Naive B cell (primary cell): ENCODE measurements at regions not wholly inside any gene's neighbourhood (a gene's known extent, or its start where the extent isn't known, plus 50 kb on each side); places are given as distances from the start of the nearest gene placed in this dataset.

Experiments used
- ATAC-seq, 2 donors: fragments of 150-1000 bp; cut with Tn5 transposase; 2 replicates each; pipeline ENCODE4 v1.10.0; 2021; ENCODE audit warnings: low read depth in 2 of 2, mild to moderate bottlenecking in 2 of 2, moderate library complexity in 2 of 2
- DNase-seq: peaks from one replicate; pipeline ENCODE4 v3.0.0; 2022
- H3K27ac Mint-ChIP-seq, 6 donors: one replicate each; pipeline ENCODE4 v1.8.0; 2020 to 2022; ENCODE audit warnings: mild to moderate bottlenecking in 6 of 6, mixed read lengths in 6 of 6, moderate library complexity in 5 of 6, inconsistent platforms in 2 of 6
- H3K27me3 Mint-ChIP-seq, 3 donors: one replicate each; pipeline ENCODE4 v1.8.0; 2021 to 2022; ENCODE audit warnings: mixed read lengths in 3 of 3, mild to moderate bottlenecking in 1 of 3
- H3K36me3 Mint-ChIP-seq, 2 donors: one replicate each; pipeline ENCODE4 v1.8.0; 2020 to 2022; ENCODE audit warnings: mixed read lengths in 2 of 2, inconsistent platforms in 1 of 2, mild to moderate bottlenecking in 1 of 2
- H3K4me1 Mint-ChIP-seq, 3 donors: one replicate each; pipeline ENCODE4 v1.8.0; 2020 to 2022; ENCODE audit warnings: mixed read lengths in 3 of 3, inconsistent platforms in 1 of 3, mild to moderate bottlenecking in 1 of 3, moderate library complexity in 1 of 3
- H3K4me3 Mint-ChIP-seq, 8 donors: one replicate each; pipeline ENCODE4 v1.8.0; 2020 to 2022; ENCODE audit warnings: mild to moderate bottlenecking in 8 of 8, mixed read lengths in 8 of 8, moderate library complexity in 8 of 8, inconsistent platforms in 2 of 8
- H3K9me3 Mint-ChIP-seq, 7 donors: one replicate each; pipeline ENCODE4 v1.8.0; 2020 to 2022; ENCODE audit warnings: mixed read lengths in 7 of 7, mild to moderate bottlenecking in 5 of 7, inconsistent platforms in 2 of 7, moderate library complexity in 1 of 7

DNA sequence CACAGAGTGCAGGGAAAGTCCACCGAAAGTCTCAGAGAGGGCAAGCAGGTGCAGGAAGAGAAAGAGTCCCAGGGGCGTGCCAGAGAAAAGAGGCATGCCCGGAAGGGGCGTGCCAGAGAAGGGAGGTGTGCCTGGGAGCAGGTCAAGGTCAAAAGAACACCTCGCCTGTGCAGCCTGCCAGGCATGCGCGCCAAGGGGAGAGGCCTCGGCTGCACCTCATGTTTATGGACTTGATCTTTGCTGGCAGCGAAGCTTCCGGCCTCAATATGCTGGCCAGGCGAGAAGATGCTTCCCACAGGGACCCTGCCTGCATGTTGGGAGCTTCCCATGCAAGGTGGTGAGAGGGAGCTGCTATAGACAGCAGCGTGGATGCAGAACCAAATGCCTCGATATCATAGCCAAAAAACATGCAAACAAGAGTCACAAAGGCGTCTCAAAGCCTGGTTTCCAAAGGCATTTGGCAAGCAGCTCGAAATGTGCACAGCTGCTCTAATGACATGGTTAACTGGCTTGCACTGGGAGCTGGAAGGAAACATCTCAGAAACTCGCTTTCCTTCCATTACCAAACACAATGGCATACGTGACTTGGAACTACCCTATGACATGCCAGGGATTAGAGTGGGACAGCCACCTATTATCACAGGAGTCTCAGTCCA lies 192.5 kb upstream of the PPP2R2D start:
- ATAC-seq (no peak), DNase-seq (no peak)
- Mint-ChIP-seq H3K9me3 (peaks cover 2 to 17% (median 11%) of the 10 kb centered on the region in 7 donors), H3K4me3 (no peak overlapping the region), H3K4me1 (peaks cover 0 to 5% (median 0%) of the 10 kb centered on the region in 3 donors), H3K36me3 (peaks cover 10 to 14% of the 10 kb centered on the region in 2 donors), H3K27me3 (peaks cover 20 to 29% (median 27%) of the 10 kb centered on the region in 3 donors), H3K27ac (no peak overlapping the region)

DNA sequence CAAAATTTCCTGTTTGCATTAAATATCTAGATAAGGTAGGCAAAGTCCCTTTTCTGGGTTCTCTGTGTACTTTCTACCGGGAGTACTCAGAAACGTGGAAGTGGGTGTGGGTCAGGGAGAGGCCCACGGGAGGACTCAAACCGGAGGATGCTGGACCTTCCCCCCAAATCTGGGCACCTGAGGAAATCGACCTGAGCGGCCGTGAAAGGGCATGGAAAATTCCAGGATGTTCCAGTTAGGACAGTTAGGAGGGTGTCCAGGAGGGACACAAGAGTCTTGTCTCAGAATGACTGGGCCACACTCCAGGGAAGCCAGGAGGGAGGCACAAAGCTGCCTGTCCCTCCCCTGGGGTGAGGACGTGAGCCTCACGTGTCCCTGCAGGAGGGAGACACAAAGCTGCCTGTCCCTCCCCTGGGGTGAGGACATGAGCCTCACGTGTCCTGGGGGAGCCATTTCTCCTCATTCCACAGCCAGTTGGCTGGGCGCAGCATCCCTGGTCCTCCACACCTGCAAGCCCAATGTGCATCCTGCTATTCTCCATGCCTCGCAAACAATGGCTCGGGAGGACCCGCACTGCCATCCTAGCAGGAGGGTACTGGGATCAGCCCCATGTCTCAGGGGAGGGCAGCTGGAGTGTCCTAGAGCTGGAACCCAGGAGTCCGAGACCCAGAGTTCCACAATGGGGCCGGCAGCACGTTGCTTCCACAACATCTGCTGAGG lies 190.5 kb upstream of the PPP2R2D start:
- H3K27me3 Mint-ChIP-seq, result peaks cover 20 to 38% (median 24%) of the 10 kb centered on the region in 3 donors
- DNase-seq (no peak), ATAC-seq (no peak)
- peaks cover 10 to 14% of the 10 kb centered on the region in 2 donors for H3K36me3 Mint-ChIP-seq
- H3K27ac Mint-ChIP-seq, result no peak overlapping the region
- peaks cover 0 to 5% (median 0%) of the 10 kb centered on the region in 3 donors for H3K4me1 Mint-ChIP-seq
- no peak overlapping the region for H3K4me3 Mint-ChIP-seq
- peaks cover 2 to 21% (median 12%) of the 10 kb centered on the region in 7 donors for H3K9me3 Mint-ChIP-seq

DNA sequence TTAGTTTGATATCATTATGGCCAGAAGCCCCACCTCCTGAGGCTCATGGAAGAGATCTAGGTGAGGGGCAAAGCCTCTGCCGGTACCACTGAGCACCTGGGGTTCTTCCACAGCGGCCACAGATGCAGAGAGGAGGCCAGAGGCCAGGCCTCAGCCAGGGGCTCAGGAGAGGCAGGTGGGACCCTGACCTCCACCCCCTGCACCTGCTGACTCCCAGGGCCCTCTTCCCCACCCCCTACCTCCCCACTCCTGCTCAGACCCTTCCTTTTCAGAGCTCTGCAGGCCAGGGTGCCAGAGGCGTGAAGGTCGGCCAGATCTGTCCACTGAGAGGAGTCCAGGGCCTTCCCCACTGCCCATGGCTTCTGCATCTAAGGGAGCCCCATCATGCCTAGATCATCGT lies 178.7 kb upstream of the PPP2R2D start:
- Mint-ChIP-seq H3K36me3 (no peaks in the 10 kb centered on the region), H3K4me3 (no peak overlapping the region), H3K4me1 (peaks cover 5 to 8% (median 7%) of the 10 kb centered on the region in 3 donors), H3K27me3 (peaks cover 16 to 35% (median 29%) of the 10 kb centered on the region in 3 donors), H3K27ac (peak overlapping the region in 1 of 6 donors; percentile 47), H3K9me3 (peaks cover 0 to 7% (median 4%) of the 10 kb centered on the region in 7 donors)
- no peak for DNase-seq
- no peak for ATAC-seq

DNA sequence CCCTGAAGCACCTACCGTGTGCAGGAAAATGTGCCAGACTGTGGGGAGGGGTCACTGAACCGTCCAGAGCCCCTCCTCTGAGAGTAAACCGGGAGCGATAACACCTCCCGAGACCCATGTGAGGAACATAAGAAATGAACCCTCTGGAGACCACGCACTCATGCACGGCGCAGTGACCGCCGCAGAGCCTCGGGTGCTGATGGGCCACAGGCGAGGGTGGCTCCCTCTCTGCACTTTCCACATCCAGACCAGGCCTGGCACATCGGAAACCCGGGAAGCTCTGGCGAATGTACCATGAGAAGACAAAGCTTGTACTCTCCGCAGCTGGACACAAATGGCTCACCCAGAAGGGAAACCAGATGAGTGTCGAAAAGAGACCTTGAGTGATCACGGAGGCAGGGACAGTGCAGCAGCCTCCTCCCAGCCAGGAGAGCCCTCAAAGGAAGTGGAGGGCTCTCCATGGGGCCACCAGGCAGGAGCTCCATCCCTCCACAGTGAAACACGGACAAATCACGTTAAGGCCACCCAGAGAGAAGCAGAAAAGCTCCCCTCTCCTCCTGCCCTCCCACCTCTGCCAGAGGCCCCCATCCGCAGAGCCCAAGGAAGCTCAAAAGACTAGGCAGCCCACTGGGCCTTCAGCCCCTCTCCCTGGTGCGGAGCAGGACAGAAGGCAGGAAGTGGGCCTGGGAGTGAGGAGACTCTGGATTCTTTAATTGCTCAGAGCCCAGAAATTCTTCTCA lies 178.1 kb upstream of the PPP2R2D start:
- DNase-seq (no peak), ATAC-seq (no peak)
- no peaks in the 10 kb centered on the region for H3K36me3 Mint-ChIP-seq
- H3K4me1 Mint-ChIP-seq, result peaks cover 5 to 12% (median 7%) of the 10 kb centered on the region in 3 donors
- peaks cover 0 to 7% (median 4%) of the 10 kb centered on the region in 7 donors for H3K9me3 Mint-ChIP-seq
- no peak overlapping the region for H3K4me3 Mint-ChIP-seq
- H3K27me3 Mint-ChIP-seq, result peaks cover 16 to 41% (median 34%) of the 10 kb centered on the region in 3 donors
- H3K27ac Mint-ChIP-seq, result no peak overlapping the region

DNA sequence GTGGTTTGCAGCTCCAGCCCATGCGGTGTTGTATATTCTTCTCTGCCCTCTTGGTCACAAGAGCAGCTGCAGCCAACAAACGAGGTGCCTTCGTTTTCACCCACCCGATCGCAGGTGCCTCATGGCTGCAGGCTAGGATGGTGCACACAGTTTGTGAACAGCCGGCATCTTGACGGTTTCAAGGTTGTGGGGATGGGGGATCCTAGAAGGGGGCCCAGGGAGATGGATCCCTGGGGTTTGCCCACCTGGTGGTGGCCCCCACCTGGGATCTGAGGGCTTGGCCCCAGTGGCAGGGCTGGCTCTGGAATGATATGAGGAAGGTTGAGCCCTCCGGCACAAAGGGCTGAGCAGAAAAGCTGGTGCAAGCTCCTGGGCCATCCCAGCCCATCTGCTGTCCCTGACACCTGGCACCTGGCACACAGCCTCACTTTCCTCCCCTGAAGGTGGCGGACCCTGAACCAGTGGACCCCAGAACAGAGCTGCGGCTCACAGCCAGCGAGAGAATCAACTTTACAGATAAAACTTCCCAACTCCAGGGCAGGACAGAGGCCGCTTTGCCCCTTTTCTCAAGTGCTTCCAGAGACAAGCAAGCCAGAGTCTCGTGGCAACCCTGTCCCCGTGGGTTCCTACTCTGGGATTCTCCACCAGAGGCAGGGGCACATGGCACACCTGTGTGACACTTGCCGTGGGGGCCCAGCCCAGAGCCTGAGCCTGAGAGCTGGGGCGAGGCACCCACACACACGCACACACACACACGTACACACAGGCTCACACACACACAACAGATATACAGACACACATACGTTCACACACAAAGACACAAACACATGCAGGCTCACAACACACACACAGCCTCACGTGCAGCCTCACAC lies 177.3 kb upstream of the PPP2R2D start:
- no peak overlapping the region for H3K4me3 Mint-ChIP-seq
- ATAC-seq, result no peak
- H3K27me3 Mint-ChIP-seq, result peaks cover 16 to 42% (median 35%) of the 10 kb centered on the region in 3 donors
- DNase-seq, result no peak
- peaks cover 0 to 6% (median 4%) of the 10 kb centered on the region in 7 donors for H3K9me3 Mint-ChIP-seq
- peaks cover 5 to 12% (median 7%) of the 10 kb centered on the region in 3 donors for H3K4me1 Mint-ChIP-seq
- no peaks in the 10 kb centered on the region for H3K36me3 Mint-ChIP-seq
- H3K27ac Mint-ChIP-seq, result no peak overlapping the region

DNA sequence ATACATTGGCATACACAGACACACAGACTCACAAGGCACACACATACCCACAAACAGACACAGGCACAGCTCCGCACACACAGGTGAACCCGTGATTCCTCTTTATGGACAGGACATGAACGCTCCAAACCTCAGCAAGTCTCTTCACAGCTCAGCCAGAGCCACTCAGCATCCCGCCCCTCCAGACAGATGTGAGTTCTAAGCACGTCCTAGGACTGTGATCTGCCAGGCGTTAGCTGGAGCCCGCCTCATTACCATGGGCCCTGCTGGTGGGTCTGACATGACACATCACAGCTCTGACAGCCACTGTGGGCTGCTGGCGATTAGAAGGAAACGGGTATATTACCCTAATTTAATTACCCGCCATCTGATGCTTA lies 176.7 kb upstream of the PPP2R2D start:
- Mint-ChIP-seq H3K27ac (no peak overlapping the region), H3K9me3 (peaks cover 0 to 6% (median 3%) of the 10 kb centered on the region in 7 donors), H3K27me3 (peaks cover 16 to 42% (median 38%) of the 10 kb centered on the region in 3 donors), H3K36me3 (no peaks in the 10 kb centered on the region), H3K4me3 (no peak overlapping the region), H3K4me1 (peaks cover 7 to 12% (median 7%) of the 10 kb centered on the region in 3 donors)
- DNase-seq (no peak), ATAC-seq (no peak)

DNA sequence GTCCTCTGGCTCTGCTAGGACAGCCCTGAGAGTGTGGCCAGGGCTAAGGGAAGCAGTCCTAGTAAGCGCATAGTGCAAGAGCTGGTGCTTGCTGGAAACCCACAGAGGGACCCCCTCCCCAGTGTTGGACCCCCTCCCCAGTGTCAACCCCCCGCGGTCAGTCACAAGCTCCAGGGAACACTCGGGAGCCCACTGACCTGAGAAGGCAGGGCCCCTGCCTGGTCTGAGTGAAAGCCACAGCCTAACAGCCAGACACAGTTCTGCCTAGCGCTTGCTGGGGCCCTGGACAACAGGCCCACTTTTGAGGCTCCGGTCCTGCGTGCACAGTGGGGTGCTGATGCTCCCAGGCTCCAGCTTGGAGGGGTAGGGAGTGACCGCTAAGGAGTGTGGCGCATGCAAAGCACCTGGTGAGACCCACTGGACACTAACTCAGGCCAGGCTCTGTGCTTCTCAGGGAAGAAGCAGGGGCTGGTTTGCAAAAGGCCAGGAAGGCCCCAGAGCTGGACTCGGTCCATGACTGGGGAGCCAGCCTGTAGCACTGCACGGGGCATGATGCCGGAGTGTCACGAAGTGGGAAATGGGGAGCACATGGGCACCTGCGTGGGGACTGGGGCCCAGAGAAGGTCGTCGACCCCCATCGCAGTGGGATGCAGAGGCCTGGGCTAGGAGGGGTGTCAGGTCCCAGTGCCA lies 175.8 kb upstream of the PPP2R2D start:
- peaks cover 7 to 12% (median 7%) of the 10 kb centered on the region in 3 donors for H3K4me1 Mint-ChIP-seq
- H3K9me3 Mint-ChIP-seq, result peaks cover 0 to 3% (median 2%) of the 10 kb centered on the region in 7 donors
- H3K27me3 Mint-ChIP-seq, result peaks cover 16 to 41% (median 40%) of the 10 kb centered on the region in 3 donors
- H3K36me3 Mint-ChIP-seq, result no peaks in the 10 kb centered on the region
- H3K27ac Mint-ChIP-seq, result peak overlapping the region in 1 of 6 donors; percentile 2
- ATAC-seq (no peak), DNase-seq (no peak)
- H3K4me3 Mint-ChIP-seq, result no peak overlapping the region

DNA sequence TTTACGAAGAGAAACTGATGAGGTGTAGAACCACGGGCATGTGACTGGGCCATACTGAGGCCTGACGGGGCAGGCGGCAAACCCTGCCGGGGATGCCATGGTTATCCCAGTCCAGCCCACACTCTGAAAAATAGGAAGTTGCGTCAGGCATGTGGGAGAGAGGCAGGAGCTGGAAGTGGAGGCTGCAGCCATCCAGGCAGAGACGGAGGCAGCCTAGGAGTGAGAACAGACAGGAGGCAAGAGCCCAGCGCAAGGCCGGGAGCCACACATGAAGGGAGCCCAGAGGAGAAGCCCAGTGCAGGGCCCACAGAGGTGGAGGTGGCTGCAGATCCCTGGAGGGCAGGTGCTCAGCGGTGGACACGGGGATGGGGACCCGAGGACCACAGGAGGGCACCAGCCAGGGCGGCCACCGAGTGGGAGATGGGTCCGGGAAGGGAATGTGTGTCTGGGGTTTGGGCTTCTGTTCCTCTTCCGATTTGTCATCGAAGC lies 175.2 kb upstream of the PPP2R2D start:
- Mint-ChIP-seq H3K27ac (peak overlapping the region in 3 of 6 donors; percentile 2 to 83 (median 8)), H3K9me3 (peaks cover 0 to 3% (median 0%) of the 10 kb centered on the region in 7 donors), H3K27me3 (peaks cover 16 to 41% (median 37%) of the 10 kb centered on the region in 3 donors), H3K36me3 (no peaks in the 10 kb centered on the region), H3K4me1 (peaks cover 7 to 12% (median 7%) of the 10 kb centered on the region in 3 donors), H3K4me3 (peak overlapping the region in 1 of 8 donors; percentile 60)
- no peak for ATAC-seq
- no peak for DNase-seq

DNA sequence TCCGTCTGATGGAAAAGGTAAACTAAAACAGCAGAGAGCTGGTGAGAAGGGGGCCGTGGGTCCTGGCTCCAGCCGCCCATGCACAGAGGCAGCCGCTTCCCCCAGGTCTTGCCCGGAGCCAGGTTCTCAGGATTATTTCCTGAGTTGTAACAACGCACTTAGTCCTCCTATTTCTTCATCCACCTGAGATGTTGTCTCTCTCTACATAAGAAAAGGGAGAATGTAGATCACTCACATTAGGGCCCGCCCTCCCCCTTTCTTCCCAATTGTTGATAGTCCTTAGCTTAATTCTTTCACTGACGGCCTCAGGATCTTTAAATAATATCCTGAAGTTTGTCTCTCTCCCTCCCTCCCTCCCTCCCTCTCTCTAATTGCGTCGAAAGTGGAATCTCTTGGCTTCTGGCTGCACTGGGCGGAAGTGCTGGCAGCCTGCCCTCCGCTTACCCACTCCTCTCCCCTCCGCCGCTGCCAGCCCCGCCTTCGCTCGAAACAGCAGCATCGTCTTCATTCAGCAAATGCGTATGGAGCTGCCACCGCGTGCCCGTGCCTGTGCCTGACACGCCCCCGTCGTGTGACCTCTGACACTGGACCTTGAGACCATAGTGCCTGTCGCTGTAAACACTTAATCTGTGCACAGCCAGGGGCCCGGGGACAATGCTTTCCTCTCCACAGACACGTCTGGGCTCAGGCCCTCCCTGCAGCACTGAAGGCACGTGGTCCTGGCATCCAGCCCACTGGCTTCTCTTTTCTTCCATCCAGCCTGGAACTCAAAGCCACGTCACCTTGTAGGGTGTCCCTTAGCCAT lies 174.5 kb upstream of the PPP2R2D start:
- H3K27me3 Mint-ChIP-seq, result peaks cover 12 to 41% (median 37%) of the 10 kb centered on the region in 3 donors
- DNase-seq, result no peak
- peak in 1 of 2 donors; percentile 45 for ATAC-seq

DNA sequence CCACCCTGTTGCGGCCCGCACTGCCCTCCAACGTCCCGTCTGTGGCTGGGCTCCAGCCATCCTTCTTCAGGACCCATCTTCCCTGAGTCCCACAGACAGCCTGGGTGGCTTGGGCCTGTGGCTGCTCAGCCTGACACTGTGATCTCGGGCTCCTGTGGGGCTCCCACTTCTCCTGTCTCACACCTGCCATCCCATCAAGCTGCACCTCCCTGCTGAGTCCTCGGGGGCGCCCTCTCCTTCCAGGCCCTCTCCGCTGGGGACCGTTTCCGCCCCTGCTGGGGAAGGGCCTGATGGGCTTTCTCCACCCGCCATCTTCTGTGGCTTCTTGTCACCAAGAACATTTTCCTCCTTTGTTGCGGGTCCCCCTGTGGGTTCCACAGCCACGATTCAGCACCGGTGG lies 173.8 kb upstream of the PPP2R2D start:
- Mint-ChIP-seq H3K4me1 (peaks cover 7 to 12% (median 7%) of the 10 kb centered on the region in 3 donors), H3K4me3 (peak overlapping the region in 4 of 8 donors; percentile 6 to 63 (median 28)), H3K9me3 (no peaks in the 10 kb centered on the region), H3K27me3 (peaks cover 12 to 41% (median 32%) of the 10 kb centered on the region in 3 donors), H3K36me3 (no peaks in the 10 kb centered on the region), H3K27ac (no peak overlapping the region)
- ATAC-seq, result no peak
- DNase-seq, result no peak

More for the DNA sequence above, 174.5 kb upstream of the PPP2R2D start:
- H3K9me3 Mint-ChIP-seq, result no peaks in the 10 kb centered on the region
- H3K4me3 Mint-ChIP-seq, result peak overlapping the region in 4 of 8 donors; percentile 16 to 63 (median 50)
- no peaks in the 10 kb centered on the region for H3K36me3 Mint-ChIP-seq
- peaks cover 7 to 12% (median 7%) of the 10 kb centered on the region in 3 donors for H3K4me1 Mint-ChIP-seq
- peak overlapping the region in 2 of 6 donors; percentile 61 to 83 for H3K27ac Mint-ChIP-seq

DNA sequence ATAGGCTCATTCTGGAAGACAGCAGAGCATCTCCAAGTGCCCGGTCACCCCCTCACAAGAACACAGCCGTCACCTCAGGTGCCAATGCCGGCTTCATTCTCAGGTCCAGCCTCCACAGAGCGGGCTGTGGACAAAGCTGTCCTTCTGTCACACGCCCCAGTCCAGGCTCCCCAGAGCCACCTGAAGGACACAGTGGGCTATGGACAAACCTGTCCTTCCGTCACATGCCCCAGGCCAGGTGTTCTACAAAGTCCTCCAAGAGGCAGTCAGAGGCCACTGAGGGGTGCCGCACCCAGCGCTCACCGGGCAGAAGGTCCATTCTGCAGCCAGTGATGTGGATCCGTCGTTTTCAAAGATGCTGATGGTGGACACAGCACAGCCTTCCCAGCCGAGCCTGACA lies 173.2 kb upstream of the PPP2R2D start:
- H3K4me1 Mint-ChIP-seq, result peaks cover 7 to 12% (median 7%) of the 10 kb centered on the region in 3 donors
- no peak for ATAC-seq
- no peak overlapping the region for H3K4me3 Mint-ChIP-seq
- peak overlapping the region in 2 of 6 donors; percentile 22 to 52 for H3K27ac Mint-ChIP-seq
- peaks cover 0 to 5% (median 0%) of the 10 kb centered on the region in 7 donors for H3K9me3 Mint-ChIP-seq
- DNase-seq, result no peak
- H3K36me3 Mint-ChIP-seq, result no peaks in the 10 kb centered on the region
- H3K27me3 Mint-ChIP-seq, result peaks cover 12 to 41% (median 34%) of the 10 kb centered on the region in 3 donors
